C4-2B (cell line): ENCODE measurements at regions not wholly inside any gene's neighbourhood (a gene's known extent, or its start where the extent isn't known, plus 50 kb on each side); places are given as distances from the start of the nearest gene placed in this dataset.

Experiments
- H3K27ac ChIP-seq: fragments of 450-650 bp; 2 replicates; pipeline ENCODE4 v1.5.1; 2017
- CTCF ChIP-seq: fragments of 450-650 bp; conservative IDR thresholded peaks from 2 replicates; pipeline ENCODE4 v1.5.1; 2017; ENCODE audit warnings: mild to moderate bottlenecking
- ZFX ChIP-seq: fragments of 450-650 bp; IDR thresholded peaks from 2 replicates; pipeline ENCODE4 v1.6.1; 2017

- no peak overlapping the region for H3K27ac ChIP-seq
- TF ChIP-seq CTCF (no peak), ZFX (no peak)
Observed at GRCh38 chr2:236949089-236949905, 136.4 kb upstream of the COPS8 start.

- TF ChIP-seq CTCF (no peak), ZFX (no peak)
- H3K27ac ChIP-seq: no peak overlapping the region
Observed at GRCh38 chr2:236951830-236952475, 133.7 kb upstream of the COPS8 start.

GRCh38 chr2:236954641-236955040, 131.0 kb upstream of the COPS8 start:
- no peak overlapping the region for H3K27ac ChIP-seq
- TF ChIP-seq ZFX (no peak), CTCF (no peak)

- H3K27ac ChIP-seq: no peak overlapping the region
- TF ChIP-seq CTCF (no peak), ZFX (no peak)
Observed at GRCh38 chr2:236955521-236956030, 130.1 kb upstream of the COPS8 start.

- TF ChIP-seq CTCF (no peak), ZFX (no peak)
- H3K27ac ChIP-seq: no peak overlapping the region
Observed at GRCh38 chr2:236956031-236956618, 129.6 kb upstream of the COPS8 start.

GRCh38 chr2:236956641-236957040, 129.0 kb upstream of the COPS8 start:
- no peak for TF ChIP-seq ZFX

GRCh38 chr2:236959036-236959435, 126.7 kb upstream of the COPS8 start:
- no peak overlapping the region for H3K27ac ChIP-seq
- TF ChIP-seq CTCF: no peak
- TF ChIP-seq ZFX: no peak

More at GRCh38 chr2:236956641-236957040, 129.0 kb upstream of the COPS8 start:
- no peak overlapping the region for H3K27ac ChIP-seq
